GM12875 (cell line): ENCODE measurements at regions not wholly inside any gene's neighbourhood (a gene's known extent, or its start where the extent isn't known, plus 50 kb on each side); places are given as distances from the start of the nearest gene placed in this dataset.
"Not testable (repeated sequence)": the region's sequence is repeated elsewhere in the genome, so short reads cannot be mapped to it uniquely, and the experiment has no call there.

Experiments
- H3K4me3 ChIP-seq: one replicate; pipeline ENCODE4 v1.5.1; 2011; ENCODE audit warnings: low read depth, low read length, control low read depth
- TF ChIP-seq, protein P1 (sequence below): IDR thresholded peaks from 2 replicates; pipeline ENCODE4 v1.5.1; 2011; ENCODE audit warnings: low read depth, mild to moderate bottlenecking, control low read depth, inconsistent platforms, low read length, moderate library complexity, borderline replicate concordance; ENCODE audit not compliant: insufficient read depth

- H3K4me3 ChIP-seq, result no peak overlapping the region
These were observed 64.9 kb downstream of the FAM170A start for GRCh38 chr5:119694284-119694683.

GRCh38 chr5:119706049-119706448 lies 76.7 kb downstream of the FAM170A start:
- TF ChIP-seq, protein P1, sequence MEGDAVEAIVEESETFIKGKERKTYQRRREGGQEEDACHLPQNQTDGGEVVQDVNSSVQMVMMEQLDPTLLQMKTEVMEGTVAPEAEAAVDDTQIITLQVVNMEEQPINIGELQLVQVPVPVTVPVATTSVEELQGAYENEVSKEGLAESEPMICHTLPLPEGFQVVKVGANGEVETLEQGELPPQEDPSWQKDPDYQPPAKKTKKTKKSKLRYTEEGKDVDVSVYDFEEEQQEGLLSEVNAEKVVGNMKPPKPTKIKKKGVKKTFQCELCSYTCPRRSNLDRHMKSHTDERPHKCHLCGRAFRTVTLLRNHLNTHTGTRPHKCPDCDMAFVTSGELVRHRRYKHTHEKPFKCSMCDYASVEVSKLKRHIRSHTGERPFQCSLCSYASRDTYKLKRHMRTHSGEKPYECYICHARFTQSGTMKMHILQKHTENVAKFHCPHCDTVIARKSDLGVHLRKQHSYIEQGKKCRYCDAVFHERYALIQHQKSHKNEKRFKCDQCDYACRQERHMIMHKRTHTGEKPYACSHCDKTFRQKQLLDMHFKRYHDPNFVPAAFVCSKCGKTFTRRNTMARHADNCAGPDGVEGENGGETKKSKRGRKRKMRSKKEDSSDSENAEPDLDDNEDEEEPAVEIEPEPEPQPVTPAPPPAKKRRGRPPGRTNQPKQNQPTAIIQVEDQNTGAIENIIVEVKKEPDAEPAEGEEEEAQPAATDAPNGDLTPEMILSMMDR, result no peak
- H3K4me3 ChIP-seq, result no peak overlapping the region

More at GRCh38 chr5:119694284-119694683, 64.9 kb downstream of the FAM170A start:
- TF ChIP-seq, protein P1, result no peak

GRCh38 chr5:119708076-119708790 lies 78.9 kb downstream of the FAM170A start:
- TF ChIP-seq, protein P1, result no peak
- H3K4me3 ChIP-seq, result no peak overlapping the region

GRCh38 chr5:119721775-119722174 lies 92.4 kb downstream of the FAM170A start:
- no peak overlapping the region for H3K4me3 ChIP-seq
- TF ChIP-seq, protein P1, result no peak

- not testable (repeated sequence) for H3K4me3 ChIP-seq
These were observed 95.9 kb downstream of the FAM170A start for GRCh38 chr5:119725291-119725690.

- TF ChIP-seq, protein P1, result no peak
These were observed 97.2 kb downstream of the FAM170A start for GRCh38 chr5:119726544-119726943.

GRCh38 chr5:119740225-119740624 lies 110.9 kb downstream of the FAM170A start:
- TF ChIP-seq, protein P1, result no peak
- H3K4me3 ChIP-seq, result no peak overlapping the region

More at GRCh38 chr5:119726544-119726943, 97.2 kb downstream of the FAM170A start:
- H3K4me3 ChIP-seq, result no peak overlapping the region

GRCh38 chr5:119741691-119742090 lies 112.3 kb downstream of the FAM170A start:
- TF ChIP-seq, protein P1, result no peak

More at GRCh38 chr5:119741691-119742090, 112.3 kb downstream of the FAM170A start:
- no peak overlapping the region for H3K4me3 ChIP-seq
